ENCODE measurements at regions not wholly inside any gene's neighbourhood (a gene's known extent, or its start where the extent isn't known, plus 50 kb on each side); places are given as distances from the start of the nearest gene placed in this dataset.

DNA sequence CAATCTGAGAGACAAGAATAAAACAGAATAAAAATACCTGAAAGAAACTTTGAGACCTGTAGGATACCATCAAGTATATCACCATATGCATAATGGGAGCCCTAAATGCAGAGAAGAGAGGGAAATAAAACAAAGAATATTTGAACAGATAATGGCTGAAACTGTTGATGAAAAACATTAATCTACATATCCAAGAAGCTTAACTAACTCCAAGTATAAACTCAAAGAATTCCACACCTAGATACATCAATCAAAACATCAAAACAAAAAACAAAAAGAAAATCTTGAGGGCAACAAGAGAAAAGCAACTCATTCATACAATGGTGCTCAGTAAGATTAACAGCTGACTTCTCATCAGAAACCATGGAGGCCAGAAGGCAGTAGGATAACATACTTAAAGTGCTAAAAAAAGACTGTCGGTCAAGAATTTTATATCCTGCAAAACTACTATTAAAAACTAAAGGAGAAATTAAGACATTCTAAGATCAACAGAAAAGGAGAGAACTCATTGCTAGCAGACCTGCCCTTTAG is 101.6 kb downstream of the FOXD1 start:
- no peak for TF ChIP-seq CTCF (IDR thresholded peaks at IDR 0.05)
- no peak for TF ChIP-seq POLR2A (IDR thresholded peaks at IDR 0.05)
- TF ChIP-seq EP300 (IDR thresholded peaks at IDR 0.05) = no peak

All from ovary (tissue), 3 donors.